ENCODE measurements at regions not wholly inside any gene's neighbourhood (a gene's known extent, or its start where the extent isn't known, plus 50 kb on each side); places are given as distances from the start of the nearest gene placed in this dataset.

GRCh38 chr4:33063241-33063640 is 2343.1 kb downstream of the PCDH7 start:
- H3K27ac ChIP-seq (ENCODE audit: low read depth in 2 of 2, low read length in 2 of 2), result no peak overlapping the region
- no peak for FAIRE-seq
- H3K36me3 ChIP-seq (ENCODE audit: control insufficient read depth in 2 of 3, insufficient read depth in 3 of 3, low read length in 3 of 3), result no peaks in the 10 kb centered on the region

DNA sequence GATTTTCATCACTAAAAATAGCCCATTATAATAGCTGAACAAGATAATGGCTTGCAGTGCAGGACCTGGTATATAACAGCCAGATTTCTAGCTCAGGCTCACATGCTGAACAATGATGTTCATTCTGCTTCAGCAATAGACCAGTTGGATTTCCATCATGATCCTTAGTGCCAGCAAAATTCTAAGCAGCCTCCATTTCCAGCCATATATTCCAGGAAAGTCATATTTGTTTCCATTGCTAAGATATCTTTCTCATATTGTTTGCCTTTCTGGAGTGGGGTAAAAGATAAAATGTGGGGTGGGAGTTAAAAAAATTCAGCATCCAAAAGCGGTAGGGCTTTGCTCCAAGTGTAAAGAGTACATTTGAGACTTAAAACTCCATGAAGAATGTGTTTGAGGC is 2344.1 kb downstream of the PCDH7 start:
- Histone ChIP-seq H3K27ac (ENCODE audit: low read depth in 2 of 2, low read length in 2 of 2) (no peak overlapping the region), H3K4me1 (ENCODE audit: control insufficient read depth in 2 of 3, insufficient read depth in 2 of 3, low read depth in 1 of 3, low read length in 3 of 3) (no peaks in the 10 kb centered on the region), H3K9ac (ENCODE audit: low read length in 3 of 3) (no peak overlapping the region), H3K36me3 (ENCODE audit: control insufficient read depth in 2 of 3, insufficient read depth in 3 of 3, low read length in 3 of 3) (no peaks in the 10 kb centered on the region), H3K4me3 (ENCODE audit: low read length in 3 of 3) (no peak overlapping the region), H3K27me3 (ENCODE audit: control insufficient read depth, insufficient read depth, low read length) (no peaks in the 10 kb centered on the region), H3K9me3 (ENCODE audit: control insufficient read depth in 2 of 3, insufficient read depth in 1 of 3, low read length in 3 of 3) (no peaks in the 10 kb centered on the region)
- DNase-seq (no peak), FAIRE-seq (no peak)
- TF ChIP-seq, protein P1, sequence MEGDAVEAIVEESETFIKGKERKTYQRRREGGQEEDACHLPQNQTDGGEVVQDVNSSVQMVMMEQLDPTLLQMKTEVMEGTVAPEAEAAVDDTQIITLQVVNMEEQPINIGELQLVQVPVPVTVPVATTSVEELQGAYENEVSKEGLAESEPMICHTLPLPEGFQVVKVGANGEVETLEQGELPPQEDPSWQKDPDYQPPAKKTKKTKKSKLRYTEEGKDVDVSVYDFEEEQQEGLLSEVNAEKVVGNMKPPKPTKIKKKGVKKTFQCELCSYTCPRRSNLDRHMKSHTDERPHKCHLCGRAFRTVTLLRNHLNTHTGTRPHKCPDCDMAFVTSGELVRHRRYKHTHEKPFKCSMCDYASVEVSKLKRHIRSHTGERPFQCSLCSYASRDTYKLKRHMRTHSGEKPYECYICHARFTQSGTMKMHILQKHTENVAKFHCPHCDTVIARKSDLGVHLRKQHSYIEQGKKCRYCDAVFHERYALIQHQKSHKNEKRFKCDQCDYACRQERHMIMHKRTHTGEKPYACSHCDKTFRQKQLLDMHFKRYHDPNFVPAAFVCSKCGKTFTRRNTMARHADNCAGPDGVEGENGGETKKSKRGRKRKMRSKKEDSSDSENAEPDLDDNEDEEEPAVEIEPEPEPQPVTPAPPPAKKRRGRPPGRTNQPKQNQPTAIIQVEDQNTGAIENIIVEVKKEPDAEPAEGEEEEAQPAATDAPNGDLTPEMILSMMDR (IDR thresholded peaks at IDR 0.05; ENCODE audit: borderline replicate concordance, extremely low read depth, insufficient read depth), result no peak
- intact Hi-C loops (cut with DNase I), result no loop called here

More at GRCh38 chr4:33063241-33063640, 2343.1 kb downstream of the PCDH7 start:
- TF ChIP-seq, protein P1 (IDR thresholded peaks at IDR 0.05; ENCODE audit: borderline replicate concordance, extremely low read depth, insufficient read depth), result no peak
- no peak for DNase-seq
- Histone ChIP-seq H3K4me3 (ENCODE audit: low read length in 3 of 3) (no peak overlapping the region), H3K9me3 (ENCODE audit: control insufficient read depth in 2 of 3, insufficient read depth in 1 of 3, low read length in 3 of 3) (no peaks in the 10 kb centered on the region), H3K4me1 (ENCODE audit: control insufficient read depth in 2 of 3, insufficient read depth in 2 of 3, low read depth in 1 of 3, low read length in 3 of 3) (no peaks in the 10 kb centered on the region), H3K27me3 (ENCODE audit: control insufficient read depth, insufficient read depth, low read length) (no peaks in the 10 kb centered on the region), H3K9ac (ENCODE audit: low read length in 3 of 3) (no peak overlapping the region)
- intact Hi-C loops (cut with DNase I), result no loop called here

GRCh38 chr4:33065749-33066148 is 2345.6 kb downstream of the PCDH7 start:
- Histone ChIP-seq H3K4me1 (ENCODE audit: control insufficient read depth in 2 of 3, insufficient read depth in 2 of 3, low read depth in 1 of 3, low read length in 3 of 3) (no peaks in the 10 kb centered on the region), H3K27ac (ENCODE audit: low read depth in 2 of 2, low read length in 2 of 2) (no peak overlapping the region), H3K36me3 (ENCODE audit: control insufficient read depth in 2 of 3, insufficient read depth in 3 of 3, low read length in 3 of 3) (no peaks in the 10 kb centered on the region), H3K4me3 (ENCODE audit: low read length in 3 of 3) (no peak overlapping the region), H3K9ac (ENCODE audit: low read length in 3 of 3) (no peak overlapping the region), H3K27me3 (ENCODE audit: control insufficient read depth, insufficient read depth, low read length) (no peaks in the 10 kb centered on the region), H3K9me3 (ENCODE audit: control insufficient read depth in 2 of 3, insufficient read depth in 1 of 3, low read length in 3 of 3) (no peaks in the 10 kb centered on the region)
- TF ChIP-seq, protein P1 (IDR thresholded peaks at IDR 0.05; ENCODE audit: borderline replicate concordance, extremely low read depth, insufficient read depth), result no peak
- intact Hi-C loops (cut with DNase I), result no loop called here
- DNase-seq, result no peak
- FAIRE-seq, result no peak

DNA sequence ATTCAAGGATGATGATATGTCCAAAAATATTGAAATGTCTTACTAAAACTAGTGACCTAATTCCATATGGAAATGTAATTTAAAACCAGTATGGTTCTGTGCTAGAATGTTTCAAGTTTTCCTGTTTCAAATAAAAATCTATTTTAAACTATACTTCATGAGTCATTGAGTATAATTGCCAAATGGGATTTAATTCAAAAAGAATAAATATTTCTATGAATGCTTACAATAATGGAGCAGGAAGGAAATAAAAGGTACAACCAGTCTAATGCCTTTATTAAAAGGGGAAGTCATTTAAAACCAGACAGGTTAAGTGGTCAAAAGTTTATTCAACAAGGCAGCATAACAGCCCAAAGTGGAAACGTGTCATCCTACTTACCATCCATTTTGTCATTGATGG is 2347.1 kb downstream of the PCDH7 start:
- DNase-seq, result no peak
- no peaks in the 10 kb centered on the region for H3K27me3 ChIP-seq (ENCODE audit: control insufficient read depth, insufficient read depth, low read length)
- peaks cover 0 to under 1% (median 0%) of the 10 kb centered on the region in 3 donors for H3K4me1 ChIP-seq (ENCODE audit: control insufficient read depth in 2 of 3, insufficient read depth in 2 of 3, low read depth in 1 of 3, low read length in 3 of 3)
- TF ChIP-seq, protein P1 (IDR thresholded peaks at IDR 0.05; ENCODE audit: borderline replicate concordance, extremely low read depth, insufficient read depth), result no peak
- no peaks in the 10 kb centered on the region for H3K9me3 ChIP-seq (ENCODE audit: control insufficient read depth in 2 of 3, insufficient read depth in 1 of 3, low read length in 3 of 3)
- H3K9ac ChIP-seq (ENCODE audit: low read length in 3 of 3), result no peak overlapping the region
- H3K27ac ChIP-seq (ENCODE audit: low read depth in 2 of 2, low read length in 2 of 2), result no peak overlapping the region
- intact Hi-C loops (cut with DNase I), result no loop called here
- no peak for FAIRE-seq
- no peak overlapping the region for H3K4me3 ChIP-seq (ENCODE audit: low read length in 3 of 3)
- no peaks in the 10 kb centered on the region for H3K36me3 ChIP-seq (ENCODE audit: control insufficient read depth in 2 of 3, insufficient read depth in 3 of 3, low read length in 3 of 3)

All from kidney (tissue), 13 donors.